Right atrium auricular region (tissue), 2 donors: ENCODE measurements at regions not wholly inside any gene's neighbourhood (a gene's known extent, or its start where the extent isn't known, plus 50 kb on each side); places are given as distances from the start of the nearest gene placed in this dataset.

Experiments
- DNase-seq: peaks from one replicate; pipeline ENCODE4 v3.0.0-alpha.2; 2019; ENCODE audit warnings: low spot score
- H3K27ac ChIP-seq, 2 donors: fragments of 200-600 bp; sonication (generic); 1 replicate in 1 of 2; 2 replicates in 1 of 2; pipeline ENCODE4 v1.5.1; 2016 to 2019
- H3K27me3 ChIP-seq, 2 donors: fragments of 200-600 bp; sonication (generic); one replicate each; pipeline versions ENCODE4 v1.5.1 to v1.6.0; 2017 to 2019
- H3K36me3 ChIP-seq: fragments of 200-600 bp; sonication (generic); one replicate; pipeline ENCODE4 v1.5.1; 2016
- H3K4me1 ChIP-seq, 2 donors: fragments of 200-600 bp; sonication (generic); one replicate each; pipeline versions ENCODE4 v1.5.1 to v1.6.0; 2017 to 2019
- H3K4me3 ChIP-seq, 2 donors: fragments of 200-600 bp; sonication (generic); 1 replicate in 1 of 2; 2 replicates in 1 of 2; pipeline ENCODE4 v1.5.1; 2017 to 2019; ENCODE audit warnings: mild to moderate bottlenecking in 1 of 2, moderate library complexity in 1 of 2
- H3K9me3 ChIP-seq, 2 donors: fragments of 200-600 bp; sonication (generic); one replicate each; pipeline ENCODE4 v1.5.1; 2019
- TF ChIP-seq, protein P1 (sequence below), 2 donors: fragments of 200-600 bp; sonication (generic); IDR thresholded peaks; one replicate each; pipeline ENCODE4 v1.5.1; 2019; ENCODE audit warnings: antibody characterized with exemption in 2 of 2

DNA sequence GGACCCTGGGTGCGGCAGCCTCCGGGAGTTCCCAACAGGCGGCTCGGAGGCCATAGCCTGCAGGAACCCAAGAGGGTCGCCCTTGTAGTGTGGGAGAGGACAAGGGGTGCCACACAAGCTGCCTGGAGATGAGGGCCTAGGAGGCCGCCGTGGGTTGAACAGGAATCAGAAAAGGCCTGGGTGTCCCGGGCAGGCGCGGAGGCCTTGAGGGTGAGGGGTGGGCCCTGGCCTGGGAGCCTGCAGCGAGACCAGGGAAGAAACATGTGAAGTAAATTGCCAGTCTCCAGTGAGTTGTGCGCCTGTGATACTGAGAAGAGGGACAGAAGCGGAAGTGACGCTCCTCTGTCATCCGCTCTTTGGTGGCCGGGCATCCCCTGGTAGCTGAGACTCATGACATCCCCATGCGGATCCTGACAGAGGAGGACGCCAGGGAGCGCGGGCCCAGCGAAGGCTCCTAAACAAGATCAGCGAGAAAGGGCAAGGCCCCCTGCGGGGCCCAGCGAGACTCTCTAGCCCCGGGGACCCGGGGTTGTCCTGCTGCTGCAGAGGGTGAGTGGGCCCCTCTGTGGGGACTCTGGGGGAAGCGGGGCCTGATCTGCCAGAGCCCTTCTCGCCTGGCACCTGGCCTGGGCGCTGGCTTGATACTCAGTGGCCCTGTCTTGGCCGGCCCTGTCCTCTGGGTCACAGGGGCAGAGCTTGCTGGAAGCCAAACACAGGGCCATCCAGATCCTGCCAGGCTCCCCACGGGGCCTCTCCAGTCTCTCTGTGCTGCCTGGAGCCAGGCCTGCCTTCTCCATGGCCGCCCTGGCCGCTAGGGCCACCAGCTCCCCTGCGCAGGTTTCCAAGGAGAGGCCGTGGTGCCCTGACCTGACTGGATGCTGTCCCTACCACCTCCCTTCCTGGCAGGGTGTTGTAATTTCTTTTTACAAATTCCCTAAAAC lies 788.4 kb downstream of the TLE4 start:
- H3K27me3 ChIP-seq = no peaks in the 10 kb centered on the region
- TF ChIP-seq, protein P1, sequence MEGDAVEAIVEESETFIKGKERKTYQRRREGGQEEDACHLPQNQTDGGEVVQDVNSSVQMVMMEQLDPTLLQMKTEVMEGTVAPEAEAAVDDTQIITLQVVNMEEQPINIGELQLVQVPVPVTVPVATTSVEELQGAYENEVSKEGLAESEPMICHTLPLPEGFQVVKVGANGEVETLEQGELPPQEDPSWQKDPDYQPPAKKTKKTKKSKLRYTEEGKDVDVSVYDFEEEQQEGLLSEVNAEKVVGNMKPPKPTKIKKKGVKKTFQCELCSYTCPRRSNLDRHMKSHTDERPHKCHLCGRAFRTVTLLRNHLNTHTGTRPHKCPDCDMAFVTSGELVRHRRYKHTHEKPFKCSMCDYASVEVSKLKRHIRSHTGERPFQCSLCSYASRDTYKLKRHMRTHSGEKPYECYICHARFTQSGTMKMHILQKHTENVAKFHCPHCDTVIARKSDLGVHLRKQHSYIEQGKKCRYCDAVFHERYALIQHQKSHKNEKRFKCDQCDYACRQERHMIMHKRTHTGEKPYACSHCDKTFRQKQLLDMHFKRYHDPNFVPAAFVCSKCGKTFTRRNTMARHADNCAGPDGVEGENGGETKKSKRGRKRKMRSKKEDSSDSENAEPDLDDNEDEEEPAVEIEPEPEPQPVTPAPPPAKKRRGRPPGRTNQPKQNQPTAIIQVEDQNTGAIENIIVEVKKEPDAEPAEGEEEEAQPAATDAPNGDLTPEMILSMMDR (IDR thresholded peaks at IDR 0.05) = no peak
- DNase-seq = no peak
- no peaks in the 10 kb centered on the region for H3K4me1 ChIP-seq
- H3K9me3 ChIP-seq = peaks cover 0 to 2% of the 10 kb centered on the region in 2 donors
- H3K27ac ChIP-seq = no peak overlapping the region
- no peaks in the 10 kb centered on the region for H3K36me3 ChIP-seq
- no peak overlapping the region for H3K4me3 ChIP-seq

DNA sequence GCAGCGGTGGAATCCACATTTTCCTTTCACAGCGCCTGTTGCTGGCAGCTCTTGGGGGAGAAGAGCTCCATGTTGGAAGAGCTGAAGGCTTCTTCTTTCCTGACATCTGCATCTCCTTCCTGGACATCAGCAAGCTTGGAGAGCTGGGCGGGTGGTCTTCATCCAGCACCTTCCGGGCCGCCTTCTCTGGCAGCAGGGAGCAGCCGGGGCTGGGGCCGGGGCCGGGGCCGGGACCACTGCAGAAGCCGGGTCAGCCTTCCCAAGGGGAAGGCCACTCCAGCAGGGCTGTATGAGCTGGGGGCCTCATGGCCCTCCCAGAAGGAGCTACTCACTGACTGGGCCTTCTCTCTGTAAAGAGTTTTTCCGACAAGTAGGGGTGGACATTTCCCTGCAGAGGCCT lies 787.5 kb downstream of the TLE4 start:
- H3K4me3 ChIP-seq = no peak overlapping the region

DNA sequence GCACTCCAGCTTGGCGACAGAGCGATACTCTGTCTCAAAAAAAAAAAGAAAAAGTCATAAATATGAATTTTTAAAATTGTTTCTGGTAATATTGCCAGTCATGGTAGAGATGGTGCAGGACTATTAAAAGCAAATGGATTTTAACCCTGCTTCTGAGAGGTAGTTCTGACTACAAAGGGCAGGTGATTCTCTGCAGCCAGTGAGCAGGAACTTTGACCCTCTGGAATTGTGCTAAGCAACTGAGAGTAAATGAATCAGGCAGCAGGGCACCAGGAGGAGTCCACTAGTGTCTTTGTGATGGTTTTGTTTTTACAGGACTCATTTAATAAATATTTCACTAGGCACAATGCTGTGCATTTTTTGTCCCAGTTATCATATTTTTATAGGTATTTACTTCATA lies 781.2 kb downstream of the TLE4 start:
- no peak overlapping the region for H3K27ac ChIP-seq
- no peak overlapping the region for H3K4me3 ChIP-seq
- no peak for DNase-seq

More for the DNA sequence above, 787.5 kb downstream of the TLE4 start:
- H3K27me3 ChIP-seq = no peaks in the 10 kb centered on the region
- no peaks in the 10 kb centered on the region for H3K36me3 ChIP-seq
- no peaks in the 10 kb centered on the region for H3K9me3 ChIP-seq
- H3K27ac ChIP-seq = no peak overlapping the region
- no peak for DNase-seq
- H3K4me1 ChIP-seq = no peaks in the 10 kb centered on the region
- TF ChIP-seq, protein P1 (IDR thresholded peaks at IDR 0.05) = no peak

DNA sequence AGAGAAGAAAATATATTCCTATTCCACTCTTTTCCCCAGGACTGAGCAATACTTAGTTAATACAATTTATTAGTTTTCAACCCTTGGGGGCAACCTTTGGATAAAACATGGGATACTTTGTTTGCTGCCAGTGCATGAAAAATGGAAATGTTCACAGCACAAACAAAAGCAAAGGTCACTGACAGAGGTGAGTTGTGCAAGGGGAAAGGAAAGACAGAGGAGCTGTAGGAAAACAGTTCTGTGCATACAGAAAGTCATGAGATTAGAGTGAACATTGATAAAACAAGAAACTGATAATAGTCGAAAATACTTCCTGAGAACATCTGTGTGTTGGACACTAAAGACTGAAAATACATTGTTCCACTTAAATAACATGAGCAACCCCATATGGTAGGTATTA lies 779.8 kb downstream of the TLE4 start:
- no peaks in the 10 kb centered on the region for H3K9me3 ChIP-seq
- TF ChIP-seq, protein P1 (IDR thresholded peaks at IDR 0.05) = no peak
- H3K27me3 ChIP-seq = no peaks in the 10 kb centered on the region
- no peaks in the 10 kb centered on the region for H3K36me3 ChIP-seq
- H3K4me1 ChIP-seq = no peaks in the 10 kb centered on the region
- no peak for DNase-seq
- no peak overlapping the region for H3K4me3 ChIP-seq
- no peak overlapping the region for H3K27ac ChIP-seq

More for the DNA sequence above, 781.2 kb downstream of the TLE4 start:
- H3K4me1 ChIP-seq = no peaks in the 10 kb centered on the region
- H3K27me3 ChIP-seq = no peaks in the 10 kb centered on the region
- no peaks in the 10 kb centered on the region for H3K9me3 ChIP-seq
- TF ChIP-seq, protein P1 (IDR thresholded peaks at IDR 0.05) = no peak
- no peaks in the 10 kb centered on the region for H3K36me3 ChIP-seq

DNA sequence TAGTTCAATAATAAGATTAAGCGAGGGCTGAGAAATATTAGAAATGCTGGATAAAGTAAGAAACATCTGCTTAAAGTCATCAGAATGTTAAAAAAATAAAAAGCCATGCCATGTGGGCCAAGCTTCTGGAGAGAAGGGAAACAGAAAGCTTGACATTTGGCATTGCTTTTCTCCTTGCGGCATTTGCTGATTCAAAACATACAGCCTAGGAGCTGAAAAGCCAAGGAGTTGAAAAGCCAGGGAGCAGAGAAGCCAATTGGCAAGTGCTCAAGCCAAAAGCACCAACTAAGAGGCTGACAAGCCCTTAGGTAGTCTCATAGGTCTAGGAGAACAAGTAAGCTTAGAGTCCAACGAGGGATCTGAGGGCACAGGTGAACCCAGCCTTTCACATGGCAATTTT lies 754.3 kb downstream of the TLE4 start:
- TF ChIP-seq, protein P1 (IDR thresholded peaks at IDR 0.05) = no peak
- no peak for DNase-seq

More for the DNA sequence above, 754.3 kb downstream of the TLE4 start:
- H3K27ac ChIP-seq = no peak overlapping the region
- no peaks in the 10 kb centered on the region for H3K4me1 ChIP-seq
- no peak overlapping the region for H3K4me3 ChIP-seq
- no peaks in the 10 kb centered on the region for H3K36me3 ChIP-seq
- H3K27me3 ChIP-seq = no peaks in the 10 kb centered on the region
- H3K9me3 ChIP-seq = peaks cover 0 to 7% of the 10 kb centered on the region in 2 donors
